ENCODE measurements at regions not wholly inside any gene's neighbourhood (a gene's known extent, or its start where the extent isn't known, plus 50 kb on each side); places are given as distances from the start of the nearest gene placed in this dataset.
A peak's percentile ranks its signal among the peaks of the same experiment; 100 is the strongest.
"Not testable (repeated sequence)": the region's sequence is repeated elsewhere in the genome, so short reads cannot be mapped to it uniquely, and the experiment has no call there.

DNA sequence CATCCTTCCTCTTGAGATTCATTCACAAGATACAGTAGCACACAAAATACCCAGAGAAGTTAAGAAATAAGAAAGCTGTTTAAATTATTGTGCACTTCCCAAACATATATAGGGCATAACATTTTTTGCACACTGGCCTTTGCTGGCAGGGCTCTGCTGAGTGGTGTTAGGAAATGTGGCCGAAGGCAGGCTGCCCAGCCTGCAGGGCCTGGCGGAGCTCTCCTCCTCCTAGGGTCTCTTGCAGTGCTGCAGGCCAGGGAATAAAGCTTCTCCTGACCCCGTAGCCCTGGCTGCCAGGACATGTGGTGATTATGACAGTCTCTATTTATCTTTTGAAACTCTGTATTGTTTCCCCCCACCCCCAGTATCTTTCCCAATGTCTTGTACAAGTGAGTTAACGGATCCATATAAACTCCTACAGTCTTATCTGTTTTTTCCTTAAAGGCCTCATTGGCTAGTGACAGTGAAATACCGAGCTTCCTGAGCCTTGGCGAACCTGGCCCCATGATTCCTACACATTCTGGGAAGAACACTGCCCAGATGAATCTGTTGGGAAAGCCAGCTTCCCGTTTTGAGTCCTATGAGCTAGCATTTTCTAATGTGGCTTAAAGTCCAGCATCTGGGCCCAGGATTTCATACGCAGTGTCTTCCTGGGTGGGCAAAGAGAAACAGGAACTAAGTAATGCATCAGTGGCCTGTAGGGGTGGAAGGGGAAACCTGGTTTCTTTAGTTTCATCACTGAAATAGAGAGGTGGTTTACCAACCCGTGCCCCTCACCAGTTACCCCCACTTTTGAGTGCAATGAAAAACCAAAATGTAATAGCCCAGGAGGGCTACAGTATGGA is 310.3 kb downstream of the BCL2L11 start:
- H3K36me3 ChIP-seq (ENCODE audit: insufficient read depth, low read length); H3K27me3 Mint-ChIP-seq; H3K9me3 Mint-ChIP-seq; H3K4me1 ChIP-seq (ENCODE audit: insufficient read depth, low read length); CTCF ChIA-PET; H3K27ac Mint-ChIP-seq; H3K27me3 ChIP-seq (ENCODE audit: insufficient read depth, low read length, poor library complexity, severe bottlenecking); H3K4me3 Mint-ChIP-seq; POLR2A ChIA-PET; H3K36me3 Mint-ChIP-seq; H3K9me3 ChIP-seq (ENCODE audit: low read length); DNase-seq; H3K27ac ChIP-seq (ENCODE audit: low read depth, low read length); H3K4me3 ChIP-seq (ENCODE audit: low read length): not testable (repeated sequence)
- peaks cover 6 to 18% (median 7%) of the 10 kb centered on the region in 3 donors for H3K4me1 Mint-ChIP-seq

DNA sequence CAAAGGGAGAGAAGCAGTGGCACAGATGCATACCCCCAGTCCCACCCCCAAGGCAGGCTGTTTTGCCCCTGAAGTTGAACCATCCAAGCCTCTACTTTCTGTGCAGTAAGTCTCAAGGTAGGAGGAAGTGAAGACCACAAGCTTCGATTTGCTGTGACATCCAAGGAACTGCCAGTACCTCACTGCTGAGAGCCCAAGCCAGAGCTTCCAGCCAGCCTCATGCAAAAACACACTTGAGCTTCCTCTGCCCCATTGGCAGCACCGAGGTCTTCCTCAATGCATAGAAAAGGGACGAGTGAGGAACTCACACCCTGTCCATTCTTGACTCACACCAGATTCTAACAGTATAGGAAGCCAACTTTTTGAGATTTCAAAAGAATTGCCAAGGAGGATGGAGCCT is 311.7 kb downstream of the BCL2L11 start:
- CTCF ChIA-PET; DNase-seq; H3K4me1 ChIP-seq (ENCODE audit: insufficient read depth, low read length); H3K4me3 Mint-ChIP-seq; H3K27ac ChIP-seq (ENCODE audit: low read depth, low read length); H3K4me3 ChIP-seq (ENCODE audit: low read length); H3K36me3 ChIP-seq (ENCODE audit: insufficient read depth, low read length); POLR2A ChIA-PET; H3K9me3 Mint-ChIP-seq; H3K36me3 Mint-ChIP-seq; H3K27me3 Mint-ChIP-seq; H3K9me3 ChIP-seq (ENCODE audit: low read length); H3K27me3 ChIP-seq (ENCODE audit: insufficient read depth, low read length, poor library complexity, severe bottlenecking): not testable (repeated sequence)
- H3K27ac Mint-ChIP-seq: peak overlapping the region in 1 of 8 donors; percentile 6
- H3K4me1 Mint-ChIP-seq: peaks cover 6 to 12% (median 7%) of the 10 kb centered on the region in 3 donors

DNA sequence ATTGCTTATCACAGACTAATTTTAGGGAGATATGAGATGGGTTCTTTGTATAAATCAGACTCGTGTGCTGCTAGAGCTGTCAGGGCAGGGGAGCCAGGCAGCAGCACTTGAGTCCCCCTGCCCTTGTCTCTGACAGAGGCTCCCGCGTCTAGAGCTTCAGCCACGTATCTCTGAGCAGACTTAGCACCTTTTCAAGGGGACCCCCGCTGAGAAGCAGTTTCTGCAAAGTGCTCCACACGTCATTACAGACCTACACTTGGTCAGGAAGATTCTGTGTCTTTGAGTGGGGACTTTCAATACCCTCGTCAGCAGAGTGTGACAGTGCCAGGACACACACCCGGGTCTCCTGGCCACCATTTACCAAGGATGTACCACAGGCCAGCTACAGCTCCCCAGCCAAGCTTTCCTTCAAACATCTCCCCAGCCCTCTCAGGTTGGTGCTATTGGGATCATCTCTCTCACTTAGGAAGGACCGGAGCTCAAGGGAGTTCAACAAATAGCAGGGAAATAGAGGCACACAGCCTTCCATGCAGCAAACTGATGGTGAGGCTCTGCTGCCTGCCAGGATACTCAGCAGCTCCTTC is 312.3 kb downstream of the BCL2L11 start:
- H3K4me3 ChIP-seq (ENCODE audit: low read length); H3K4me3 Mint-ChIP-seq; H3K9me3 ChIP-seq (ENCODE audit: low read length); H3K27me3 ChIP-seq (ENCODE audit: insufficient read depth, low read length, poor library complexity, severe bottlenecking); CTCF ChIA-PET; H3K4me1 ChIP-seq (ENCODE audit: insufficient read depth, low read length); H3K27ac ChIP-seq (ENCODE audit: low read depth, low read length); POLR2A ChIA-PET; H3K27me3 Mint-ChIP-seq; H3K36me3 Mint-ChIP-seq; DNase-seq; H3K9me3 Mint-ChIP-seq; H3K36me3 ChIP-seq (ENCODE audit: insufficient read depth, low read length): not testable (repeated sequence)
- Mint-ChIP-seq H3K4me1 (peaks cover 6 to 11% (median 7%) of the 10 kb centered on the region in 3 donors), H3K27ac (peak overlapping the region in 1 of 8 donors; percentile 50)

DNA sequence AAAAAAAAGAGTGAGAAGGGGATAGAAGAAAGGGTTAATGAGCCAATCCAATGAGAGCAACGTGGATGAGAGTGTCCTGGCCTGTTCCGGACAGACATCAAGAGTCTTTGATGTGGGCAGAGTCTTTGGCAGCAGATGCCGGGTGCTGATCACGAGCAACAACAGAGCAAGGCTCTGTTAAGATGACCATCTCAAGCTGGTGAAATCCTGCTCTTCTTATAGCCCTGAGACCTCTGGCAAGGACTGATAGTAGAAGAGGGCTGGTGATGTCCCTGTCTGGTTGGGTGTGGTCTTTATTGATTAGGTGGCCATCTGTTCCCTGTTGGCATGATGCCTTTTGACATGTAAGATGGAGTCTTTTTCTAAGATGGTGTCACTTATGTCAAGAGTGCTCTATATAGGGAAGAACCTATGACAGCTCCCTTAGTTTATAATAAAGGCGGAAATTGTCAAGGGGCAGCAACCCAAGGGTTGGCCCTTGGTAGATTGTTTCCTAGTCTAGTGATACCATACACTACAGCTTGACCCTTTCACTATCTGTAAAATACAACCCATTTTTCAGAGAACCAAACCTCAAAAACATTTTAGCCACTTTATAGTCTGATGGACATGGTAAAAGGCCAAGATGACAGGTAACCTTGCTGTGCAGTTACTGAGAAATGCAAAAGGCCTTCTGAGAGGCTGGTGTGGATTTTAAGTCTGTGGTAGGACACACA is 313.3 kb downstream of the BCL2L11 start:
- H3K27ac Mint-ChIP-seq: peak overlapping the region in 2 of 8 donors; percentile 68
- CTCF ChIA-PET; DNase-seq; H3K27me3 Mint-ChIP-seq; H3K9me3 ChIP-seq (ENCODE audit: low read length); H3K36me3 ChIP-seq (ENCODE audit: insufficient read depth, low read length); H3K36me3 Mint-ChIP-seq; H3K9me3 Mint-ChIP-seq; H3K4me1 Mint-ChIP-seq; H3K27ac ChIP-seq (ENCODE audit: low read depth, low read length); H3K4me1 ChIP-seq (ENCODE audit: insufficient read depth, low read length); H3K27me3 ChIP-seq (ENCODE audit: insufficient read depth, low read length, poor library complexity, severe bottlenecking); H3K4me3 ChIP-seq (ENCODE audit: low read length); POLR2A ChIA-PET; H3K4me3 Mint-ChIP-seq: not testable (repeated sequence)

DNA sequence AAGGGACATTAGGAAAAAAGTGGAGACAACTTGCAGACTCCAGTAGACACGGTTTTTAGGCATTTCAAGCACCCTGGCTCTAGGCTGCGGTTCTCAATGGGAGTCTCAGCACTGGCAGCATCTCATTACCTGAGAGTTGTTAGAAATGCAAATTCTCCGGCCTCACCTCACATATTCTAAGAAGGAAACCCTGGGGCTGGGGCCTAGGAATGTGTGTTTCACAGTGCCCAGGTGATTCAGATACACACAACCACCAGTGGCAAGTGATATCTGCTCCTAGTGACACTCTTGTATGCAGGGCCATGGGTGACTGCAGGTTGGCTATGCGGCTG is 313.9 kb downstream of the BCL2L11 start:
- H3K27ac ChIP-seq (ENCODE audit: low read depth, low read length); H3K27ac Mint-ChIP-seq; H3K36me3 Mint-ChIP-seq; H3K9me3 ChIP-seq (ENCODE audit: low read length); H3K36me3 ChIP-seq (ENCODE audit: insufficient read depth, low read length); H3K27me3 Mint-ChIP-seq; H3K4me1 ChIP-seq (ENCODE audit: insufficient read depth, low read length); POLR2A ChIA-PET; H3K4me1 Mint-ChIP-seq; H3K4me3 Mint-ChIP-seq; H3K27me3 ChIP-seq (ENCODE audit: insufficient read depth, low read length, poor library complexity, severe bottlenecking); DNase-seq; CTCF ChIA-PET; H3K4me3 ChIP-seq (ENCODE audit: low read length); H3K9me3 Mint-ChIP-seq: not testable (repeated sequence)

DNA sequence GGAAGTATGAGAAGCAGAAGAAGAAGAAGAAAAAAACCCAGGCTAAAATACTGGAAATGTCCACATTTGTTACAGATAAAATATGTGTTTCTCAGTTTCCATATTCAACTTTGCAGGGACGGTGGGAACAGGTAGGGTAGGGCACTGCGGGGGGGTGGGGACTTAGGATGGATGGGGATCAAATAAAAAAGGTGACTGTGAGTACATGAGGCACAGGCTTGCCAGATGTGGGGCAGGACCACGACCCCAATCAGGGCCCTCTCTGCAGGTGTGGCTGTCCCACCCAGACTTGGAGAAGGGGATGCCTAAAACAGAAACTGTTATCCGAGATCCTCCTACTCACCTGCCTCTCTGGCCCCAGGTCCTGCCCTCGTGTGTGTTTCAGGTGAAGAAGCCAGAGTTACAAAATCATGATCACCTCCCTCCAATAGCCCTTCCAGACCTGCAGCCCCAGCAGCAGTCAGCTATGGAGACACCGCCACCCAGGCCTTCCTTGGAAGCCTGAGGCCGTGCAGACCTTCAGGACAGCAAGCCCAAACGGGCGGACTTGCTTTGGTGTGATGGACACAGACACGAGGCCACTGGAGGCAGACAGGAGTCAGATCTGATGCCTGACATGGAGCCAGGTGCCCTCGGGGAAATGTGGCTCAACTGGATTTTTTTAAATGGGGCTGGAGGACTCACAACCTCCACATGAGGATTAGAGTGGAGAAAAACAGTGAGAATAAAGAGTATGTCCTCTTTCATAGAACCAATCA is 315.0 kb downstream of the BCL2L11 start:
- H3K27me3 Mint-ChIP-seq; CTCF ChIA-PET; H3K27ac ChIP-seq (ENCODE audit: low read depth, low read length); H3K36me3 Mint-ChIP-seq; H3K4me1 ChIP-seq (ENCODE audit: insufficient read depth, low read length); H3K27ac Mint-ChIP-seq; H3K4me3 Mint-ChIP-seq; H3K36me3 ChIP-seq (ENCODE audit: insufficient read depth, low read length); H3K9me3 Mint-ChIP-seq; DNase-seq; H3K4me3 ChIP-seq (ENCODE audit: low read length); H3K27me3 ChIP-seq (ENCODE audit: insufficient read depth, low read length, poor library complexity, severe bottlenecking); POLR2A ChIA-PET; H3K9me3 ChIP-seq (ENCODE audit: low read length); H3K4me1 Mint-ChIP-seq: not testable (repeated sequence)

DNA sequence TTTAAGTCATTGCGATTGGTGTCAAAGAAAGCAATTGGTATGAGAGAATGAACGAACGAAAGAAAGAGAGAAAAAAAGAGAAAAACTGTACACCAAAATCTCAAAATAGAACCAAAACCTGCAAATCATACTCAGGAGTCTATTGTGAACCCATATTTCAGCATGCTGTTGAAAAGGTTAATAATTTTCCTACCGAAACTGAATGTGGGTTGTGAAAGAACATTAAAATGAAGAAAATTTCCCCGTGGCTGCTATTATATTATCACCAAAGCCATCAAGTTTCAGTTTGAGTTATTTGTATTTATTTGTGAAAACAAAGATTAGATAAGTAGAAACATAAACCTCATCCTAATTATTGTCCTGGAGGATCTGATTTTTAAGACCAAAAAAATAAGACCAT is 315.7 kb downstream of the BCL2L11 start:
- H3K4me1 ChIP-seq (ENCODE audit: insufficient read depth, low read length); POLR2A ChIA-PET; H3K27ac Mint-ChIP-seq; DNase-seq; CTCF ChIA-PET; H3K27me3 Mint-ChIP-seq; H3K27ac ChIP-seq (ENCODE audit: low read depth, low read length); H3K4me3 ChIP-seq (ENCODE audit: low read length); H3K36me3 Mint-ChIP-seq; H3K27me3 ChIP-seq (ENCODE audit: insufficient read depth, low read length, poor library complexity, severe bottlenecking); H3K4me3 Mint-ChIP-seq; H3K9me3 ChIP-seq (ENCODE audit: low read length); H3K9me3 Mint-ChIP-seq; H3K4me1 Mint-ChIP-seq; H3K36me3 ChIP-seq (ENCODE audit: insufficient read depth, low read length): not testable (repeated sequence)

- H3K4me3 ChIP-seq (ENCODE audit: low read length); H3K4me1 ChIP-seq (ENCODE audit: insufficient read depth, low read length); POLR2A ChIA-PET; DNase-seq; H3K27ac ChIP-seq (ENCODE audit: low read depth, low read length); H3K27me3 Mint-ChIP-seq; H3K9me3 ChIP-seq (ENCODE audit: low read length); H3K9me3 Mint-ChIP-seq; H3K4me1 Mint-ChIP-seq; H3K36me3 ChIP-seq (ENCODE audit: insufficient read depth, low read length); H3K36me3 Mint-ChIP-seq; H3K27me3 ChIP-seq (ENCODE audit: insufficient read depth, low read length, poor library complexity, severe bottlenecking); CTCF ChIA-PET; H3K4me3 Mint-ChIP-seq: not testable (repeated sequence)
- peak overlapping the region in 1 of 8 donors; percentile 45 for H3K27ac Mint-ChIP-seq
These were observed 316.7 kb downstream of the BCL2L11 start for GRCh38 chr2:111437288-111437990.

Data from CD8-positive, alpha-beta memory T cell (primary cell).